ENCODE measurements at regions not wholly inside any gene's neighbourhood (a gene's known extent, or its start where the extent isn't known, plus 50 kb on each side); places are given as distances from the start of the nearest gene placed in this dataset.
"Not testable (repeated sequence)": the region's sequence is repeated elsewhere in the genome, so short reads cannot be mapped to it uniquely, and the experiment has no call there.

DNA sequence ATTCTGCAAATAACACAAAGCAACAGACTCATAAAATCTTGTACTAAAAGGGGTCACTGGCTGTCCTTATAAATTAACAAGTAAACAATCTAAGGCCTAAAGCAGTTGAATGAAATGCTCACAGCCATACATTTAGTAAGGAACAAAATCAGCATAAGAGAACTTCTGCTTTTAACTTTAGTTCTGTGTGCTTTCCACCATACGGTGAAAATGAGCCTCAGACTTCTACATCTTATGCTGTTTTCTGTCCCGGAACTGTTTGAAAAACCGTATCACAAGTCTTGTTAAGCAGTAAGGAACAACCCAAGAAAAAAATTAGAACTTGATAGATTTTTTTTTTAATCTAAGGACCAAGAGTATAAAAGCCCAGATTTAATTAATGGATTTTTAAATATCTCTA, 549.1 kb upstream of the MIR17HG start:
- no peak for DNase-seq

DNA sequence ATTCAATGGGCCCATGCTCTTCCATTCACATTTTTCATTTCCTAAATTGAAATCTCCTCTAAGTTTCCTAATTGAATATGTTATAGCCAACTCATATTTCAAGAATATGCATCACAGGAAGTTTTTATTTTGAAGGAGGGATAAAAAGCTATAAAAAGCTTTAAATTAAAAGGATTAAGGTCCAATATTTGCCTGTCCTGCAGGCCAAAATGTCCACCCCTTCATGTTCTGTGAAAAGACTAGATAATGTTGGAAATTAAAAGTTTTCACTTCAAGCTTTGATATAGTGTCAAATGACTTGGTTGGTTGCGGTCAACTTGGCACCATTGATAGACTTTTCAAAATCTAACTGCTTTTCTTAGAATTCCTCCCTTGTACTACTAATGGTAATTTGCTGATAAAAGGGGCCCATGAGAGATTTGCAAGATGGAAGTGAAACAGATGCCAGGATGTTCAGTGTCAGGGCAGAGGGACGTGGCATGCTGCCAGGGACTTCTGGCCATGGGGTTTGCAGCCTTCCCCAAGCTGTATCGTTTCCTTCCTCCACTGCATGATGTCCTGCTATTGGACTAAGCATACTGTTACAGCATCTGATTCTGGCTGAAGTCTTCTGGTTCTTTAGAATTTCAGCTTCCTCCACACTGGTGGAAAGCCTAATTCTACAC, 547.3 kb upstream of the MIR17HG start:
- no peak for DNase-seq

DNA sequence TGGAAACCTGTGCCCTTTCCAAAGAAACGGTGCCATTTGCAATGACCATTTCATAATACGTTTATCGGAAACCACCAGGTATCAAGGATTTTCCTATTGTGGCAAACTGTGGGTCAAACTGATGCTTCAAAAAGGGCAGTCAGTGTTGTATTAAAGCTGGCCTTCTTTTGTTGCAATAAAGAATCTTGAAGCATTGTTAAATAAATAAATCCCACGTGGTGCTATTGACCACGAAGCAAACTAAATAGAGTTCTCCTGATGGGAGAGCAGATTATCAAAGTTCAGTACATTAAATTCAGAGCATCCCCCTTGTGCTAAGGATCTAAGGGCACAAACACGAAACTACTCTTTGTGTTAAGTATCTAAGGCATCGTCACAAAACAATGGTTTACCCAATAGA, 545.9 kb upstream of the MIR17HG start:
- DNase-seq, result no peak

DNA sequence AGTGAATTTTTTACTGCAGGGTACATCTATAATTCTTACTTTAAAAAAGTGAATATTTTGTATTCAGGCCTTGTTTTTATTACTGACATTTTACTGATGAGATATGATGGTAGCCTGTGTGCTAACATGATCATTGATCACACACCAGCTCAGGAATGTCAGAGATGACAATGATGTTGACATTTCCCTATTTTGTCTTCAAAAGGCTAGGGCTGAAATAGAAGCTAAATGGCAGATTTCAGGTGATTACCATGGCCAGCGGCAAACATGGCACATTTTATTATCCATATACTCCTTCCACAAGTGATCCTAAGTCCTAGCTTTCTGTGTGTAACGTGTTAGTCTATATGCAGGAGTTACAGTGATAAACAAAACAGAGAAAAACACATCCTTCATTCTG, 544.3 kb upstream of the MIR17HG start:
- no peak for DNase-seq

DNA sequence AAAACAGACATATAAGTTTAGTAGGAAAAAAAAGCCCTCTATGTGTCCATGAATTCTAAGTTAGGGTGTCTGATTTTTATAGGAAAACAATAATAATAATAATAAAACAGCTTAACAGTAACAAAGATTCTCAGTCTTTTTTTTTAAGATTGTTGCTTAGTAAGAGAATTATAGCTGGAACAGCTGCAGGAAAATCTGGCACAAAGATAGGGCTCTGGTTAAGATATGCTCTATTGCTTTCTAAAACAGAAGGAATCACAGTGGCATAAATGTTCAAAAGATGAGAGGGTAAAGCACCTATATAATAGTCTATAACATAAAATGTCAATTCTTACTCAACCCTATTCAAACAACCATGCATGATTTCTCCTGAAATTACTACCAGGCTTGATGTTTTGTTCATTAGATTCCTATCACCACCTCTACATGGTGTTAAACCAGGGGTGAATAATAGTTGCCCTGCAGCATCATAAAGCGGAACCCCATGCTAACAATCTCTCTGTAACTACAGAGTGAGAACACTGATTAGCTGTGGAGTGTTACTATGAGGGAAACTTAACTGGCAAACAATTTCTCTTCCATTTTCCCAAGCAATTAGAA, 541.4 kb upstream of the MIR17HG start:
- no peak for DNase-seq

DNA sequence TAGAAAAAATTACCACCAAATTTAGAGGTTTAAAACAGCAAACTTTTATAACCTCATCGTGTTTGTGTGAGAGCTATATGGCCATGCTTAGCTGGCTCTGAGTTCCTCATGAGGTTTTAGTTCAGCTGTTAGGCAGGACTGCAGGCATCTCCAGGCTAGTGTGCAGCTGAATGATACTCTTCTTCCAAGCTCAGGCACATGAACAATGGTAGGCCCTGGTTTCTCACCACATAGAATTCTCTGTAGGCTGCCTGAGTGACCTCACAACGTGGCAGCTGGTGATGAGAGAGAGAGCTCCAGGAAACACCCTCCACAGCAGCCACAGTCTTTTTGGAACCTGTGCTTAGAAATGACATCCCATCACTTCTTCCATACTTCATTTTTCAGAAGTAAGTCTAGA, 540.6 kb upstream of the MIR17HG start:
- no peak for DNase-seq

DNA sequence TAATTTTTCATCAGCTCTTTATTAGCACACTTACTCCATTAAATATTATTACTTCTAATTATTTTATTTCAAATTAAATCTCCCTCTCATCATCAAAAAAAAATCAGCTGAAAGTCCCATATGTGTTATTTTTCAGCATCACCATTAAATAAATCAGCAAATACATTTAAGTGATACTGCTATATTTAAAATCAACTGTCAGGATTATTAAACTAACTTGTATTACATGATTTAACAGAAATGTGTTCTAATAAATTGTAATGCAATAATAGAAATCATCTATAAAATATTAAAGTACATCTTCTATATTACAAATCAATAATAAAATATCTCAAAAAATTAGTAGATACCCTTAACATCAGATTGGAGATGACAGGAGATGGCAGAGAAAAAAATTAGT, 538.6 kb upstream of the MIR17HG start:
- no peak for DNase-seq

DNA sequence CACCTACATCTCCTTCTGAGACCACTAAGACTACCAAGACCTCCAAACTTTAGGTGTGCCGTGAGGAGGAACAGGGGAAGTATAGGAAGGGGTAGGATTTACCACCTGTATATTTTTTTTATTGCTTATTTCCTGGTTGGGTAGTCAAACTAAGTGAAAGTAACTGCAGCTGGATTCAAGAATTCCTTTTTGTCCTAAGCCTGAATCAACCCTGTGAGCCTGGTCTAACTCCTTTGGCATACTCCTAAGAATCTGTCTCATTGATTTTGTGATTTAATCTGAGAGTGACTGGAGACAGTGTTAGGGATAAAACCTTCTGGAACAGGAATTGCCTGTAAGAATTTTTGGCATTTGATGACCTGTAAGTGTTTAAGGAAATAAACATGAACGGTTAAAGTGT, 523.5 kb upstream of the MIR17HG start:
- no peak for DNase-seq

DNA sequence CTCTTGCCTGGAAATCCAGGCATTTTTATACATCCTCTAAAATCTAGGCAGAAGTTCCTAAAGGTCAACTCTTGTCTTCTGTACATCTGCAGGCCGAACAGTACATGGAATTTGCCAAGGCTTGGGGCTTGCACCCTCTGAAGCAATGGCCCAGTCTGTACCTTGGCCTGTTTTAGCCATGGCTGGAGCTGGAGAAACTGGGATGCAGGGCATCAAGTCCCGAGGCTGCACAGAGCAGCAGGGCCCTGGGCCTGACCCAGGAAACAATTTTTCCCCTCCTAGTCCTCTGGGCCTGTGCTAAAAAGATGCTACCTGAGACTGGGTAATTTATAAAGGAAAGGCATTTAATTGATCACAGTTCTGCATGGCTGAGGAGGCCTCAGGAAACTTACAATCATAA, 520.8 kb upstream of the MIR17HG start:
- no peak for DNase-seq

DNA sequence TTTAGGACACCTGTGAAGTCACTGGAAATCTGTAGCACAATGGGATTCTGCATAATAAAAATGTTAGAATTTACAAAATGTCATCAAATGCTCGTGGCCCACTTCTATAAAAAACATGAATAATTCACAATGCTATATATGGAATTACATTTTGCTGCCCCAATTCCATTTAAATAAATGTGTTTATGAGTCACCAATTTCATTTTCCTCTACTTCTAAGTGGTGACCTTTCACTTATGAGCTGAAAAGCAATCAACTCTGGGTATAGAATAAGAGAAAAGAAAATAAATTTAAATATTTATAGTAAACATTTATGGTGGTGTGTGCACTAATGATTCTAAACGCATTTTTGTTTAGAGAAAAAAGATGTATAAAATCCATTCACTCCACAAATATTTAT, 516.7 kb upstream of the MIR17HG start:
- no peak for DNase-seq

DNA sequence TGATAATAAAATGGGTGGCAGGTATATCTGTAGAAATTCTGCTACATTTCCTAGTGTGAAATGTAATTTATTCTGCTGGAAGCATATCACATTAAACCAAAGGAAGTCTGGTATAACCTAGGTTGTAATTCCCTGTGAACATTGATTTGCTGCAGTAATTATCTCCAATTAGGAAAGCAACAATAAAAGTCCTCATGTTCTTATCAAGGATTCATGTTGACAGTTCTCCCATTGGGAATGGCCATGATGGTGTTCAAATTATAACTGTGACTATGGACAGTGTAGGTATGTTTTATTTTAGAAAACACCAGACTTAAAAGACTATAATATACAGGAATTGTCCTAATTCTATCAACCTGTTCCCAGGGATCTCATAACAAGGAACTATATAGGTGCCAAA, 513.5 kb upstream of the MIR17HG start:
- DNase-seq, result no peak

DNA sequence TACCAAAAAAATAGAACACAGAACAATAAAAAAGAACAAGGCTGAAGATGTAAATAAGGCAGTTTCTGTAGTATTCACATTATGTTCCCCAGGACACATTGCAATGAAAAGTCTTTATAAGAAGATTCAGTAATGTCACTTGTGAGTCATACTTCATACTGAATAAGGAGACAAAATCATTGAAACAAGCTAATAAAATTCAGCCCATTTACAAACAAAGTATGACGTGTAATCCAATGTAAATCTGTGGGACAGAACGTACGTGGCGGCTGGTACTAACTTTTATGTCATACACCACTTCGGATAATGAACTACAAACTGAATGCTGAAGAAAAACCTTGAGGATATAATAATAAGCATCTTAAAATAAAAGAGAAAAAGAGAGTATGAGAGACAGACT, 512.8 kb upstream of the MIR17HG start:
- DNase-seq, result no peak

DNA sequence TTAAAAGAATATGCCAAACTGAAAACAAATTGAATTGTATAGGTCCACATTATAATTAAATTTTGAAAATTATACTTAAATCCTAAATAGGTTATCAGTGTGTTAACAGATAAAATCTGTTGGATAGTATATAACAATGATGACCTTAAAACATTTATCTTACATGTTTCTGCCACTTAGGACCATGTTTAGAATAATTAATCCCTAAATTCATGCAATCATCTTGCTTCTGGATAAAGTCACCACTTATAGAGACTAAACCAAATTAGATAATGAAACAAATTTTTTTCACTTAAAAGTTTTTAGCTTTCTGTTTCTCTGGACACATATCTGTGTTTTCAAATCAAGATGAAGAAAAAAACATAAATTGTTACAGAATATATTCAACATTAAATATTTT, 511.7 kb upstream of the MIR17HG start:
- no peak for DNase-seq

DNA sequence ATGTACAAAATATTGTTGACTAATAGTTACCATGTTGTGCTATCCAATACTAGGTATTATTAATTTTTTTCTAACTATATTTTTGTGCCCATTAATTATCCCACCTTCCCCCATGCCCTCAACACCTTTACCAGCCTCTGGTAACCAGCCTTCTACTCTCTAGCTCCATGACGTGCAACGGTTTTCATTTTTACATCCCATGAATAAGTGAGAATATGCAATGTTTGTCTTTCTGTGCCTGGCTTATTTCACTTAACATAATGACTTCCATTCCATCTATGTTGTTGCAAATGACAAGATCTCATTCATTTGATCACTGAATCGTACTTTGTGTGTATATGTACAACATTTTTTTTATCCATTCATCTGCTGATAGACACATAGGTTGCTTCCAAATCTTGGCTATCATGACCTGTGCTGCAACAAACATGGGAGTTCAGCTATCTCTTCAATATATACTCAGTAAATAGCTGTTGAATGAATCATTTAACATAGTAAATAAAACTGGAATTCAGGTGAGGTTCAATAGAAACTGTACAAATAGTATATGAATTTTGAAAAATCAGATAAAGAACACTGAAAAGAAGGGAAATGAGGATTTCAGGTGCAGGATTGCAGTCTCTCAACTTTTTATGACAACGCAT, 509.0 kb upstream of the MIR17HG start:
- no peak for DNase-seq

DNA sequence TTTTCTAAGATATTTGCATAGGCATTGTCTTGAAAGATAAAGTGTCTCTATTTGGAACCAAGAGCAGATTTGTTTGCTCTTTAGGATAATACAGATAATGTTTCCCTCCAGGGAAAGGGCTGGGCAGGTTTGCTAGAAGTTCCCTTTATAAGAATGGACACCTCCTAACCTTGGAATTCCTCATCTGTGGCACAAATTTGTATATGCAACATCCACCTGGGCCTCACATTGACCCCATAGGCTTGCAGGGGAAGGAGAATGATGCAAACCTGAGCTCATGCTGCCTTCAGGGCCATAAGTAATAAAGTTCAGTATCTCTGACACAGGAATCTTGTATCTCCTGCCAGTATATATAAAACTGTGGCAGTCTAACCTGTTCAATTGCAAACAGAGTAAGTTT, 508.4 kb upstream of the MIR17HG start:
- no peak for DNase-seq

DNA sequence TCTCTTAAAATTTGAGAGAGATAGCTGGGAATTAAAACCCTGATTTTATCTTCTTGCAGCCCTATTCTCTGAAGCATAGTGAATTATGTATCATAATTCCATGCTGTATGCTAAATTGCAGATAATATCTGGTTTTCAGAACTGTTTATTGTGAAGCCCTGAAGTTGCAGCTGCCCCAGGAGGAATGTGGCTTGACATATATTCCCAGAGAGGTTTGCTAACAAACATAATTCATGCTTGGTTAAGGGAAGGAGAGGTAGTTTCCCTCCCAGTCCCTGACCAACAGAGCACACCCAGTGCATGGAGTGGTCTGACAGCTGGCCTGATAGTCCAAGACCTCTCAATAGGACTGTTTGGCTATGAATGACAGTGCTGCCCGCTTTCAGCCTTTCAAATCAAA, 500.6 kb upstream of the MIR17HG start:
- no peak for DNase-seq

DNA sequence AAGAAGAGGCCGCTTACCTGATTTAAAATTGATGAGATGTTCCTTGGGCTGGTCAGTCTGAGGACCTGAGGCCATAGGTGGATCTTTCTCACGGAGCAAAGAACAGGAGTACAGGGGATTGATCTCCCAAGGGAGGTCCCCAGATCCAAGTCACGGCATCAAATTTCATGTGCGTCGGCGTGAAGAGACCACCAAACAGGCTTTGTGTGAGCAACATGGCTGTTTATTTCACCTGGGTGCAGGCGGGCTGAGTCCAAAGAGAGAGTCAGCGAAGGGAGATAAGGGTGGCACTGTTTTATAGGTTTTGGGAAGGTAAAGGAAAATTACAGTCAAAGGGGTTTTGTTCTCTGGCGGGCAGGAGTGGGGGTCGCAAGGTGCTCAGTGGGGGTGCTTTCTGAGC, 493.8 kb upstream of the MIR17HG start:
- DNase-seq, result not testable (repeated sequence)

DNA sequence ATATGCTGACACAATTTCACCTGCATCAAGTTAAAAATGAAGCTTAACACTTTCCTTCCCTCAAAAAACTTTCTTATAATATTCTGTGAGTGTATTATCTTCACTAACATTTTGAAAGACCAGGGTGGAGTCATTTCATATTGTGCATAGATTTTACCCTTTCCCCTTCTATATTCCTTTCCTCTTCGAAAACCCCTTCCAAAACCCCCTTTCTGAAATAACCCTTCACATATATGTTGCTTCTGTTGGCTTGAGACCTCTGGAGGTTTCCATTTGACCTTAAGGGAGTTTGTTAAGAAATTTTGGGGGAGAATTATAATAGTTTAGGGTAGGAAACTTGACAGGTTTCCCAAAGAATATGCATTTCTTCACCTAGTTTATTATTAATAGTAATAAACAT, 489.6 kb upstream of the MIR17HG start:
- no peak for DNase-seq

DNA sequence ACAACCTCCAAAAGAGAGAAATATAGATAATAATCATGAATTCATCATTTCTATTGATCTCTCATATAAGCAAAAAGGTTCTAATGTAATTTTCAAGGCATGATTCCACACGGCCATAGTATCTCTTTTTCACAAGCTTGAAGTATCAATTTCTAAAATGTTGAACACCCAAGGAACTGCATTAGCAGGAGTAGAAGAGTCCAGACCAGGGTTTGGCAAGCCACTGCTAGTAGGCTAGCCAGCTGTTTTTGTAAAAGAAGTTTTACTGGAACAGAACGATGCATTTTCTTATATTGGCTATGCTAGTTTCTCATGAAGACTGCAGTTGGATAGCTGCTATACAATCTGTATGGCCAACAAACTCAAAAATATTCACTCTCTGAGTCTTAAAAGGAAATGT, 481.5 kb upstream of the MIR17HG start:
- DNase-seq, result no peak

DNA sequence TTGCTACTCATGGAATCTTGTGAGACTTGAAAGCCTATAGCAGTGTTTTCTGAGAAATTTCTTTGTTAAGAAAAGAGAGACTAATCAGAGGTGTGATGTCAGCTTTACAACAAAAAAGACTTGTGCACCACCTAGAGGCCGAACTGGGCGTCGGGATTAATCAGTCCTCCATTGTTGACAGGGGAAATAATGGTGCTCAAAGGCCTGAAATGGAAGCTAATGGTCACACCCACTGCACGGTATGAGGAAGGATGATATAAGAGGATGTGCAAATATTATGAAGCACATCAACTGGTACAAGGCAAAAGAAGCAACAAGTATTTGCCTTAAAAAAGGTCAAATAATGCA, 480.2 kb upstream of the MIR17HG start:
- DNase-seq, result peak; percentile 73

DNA sequence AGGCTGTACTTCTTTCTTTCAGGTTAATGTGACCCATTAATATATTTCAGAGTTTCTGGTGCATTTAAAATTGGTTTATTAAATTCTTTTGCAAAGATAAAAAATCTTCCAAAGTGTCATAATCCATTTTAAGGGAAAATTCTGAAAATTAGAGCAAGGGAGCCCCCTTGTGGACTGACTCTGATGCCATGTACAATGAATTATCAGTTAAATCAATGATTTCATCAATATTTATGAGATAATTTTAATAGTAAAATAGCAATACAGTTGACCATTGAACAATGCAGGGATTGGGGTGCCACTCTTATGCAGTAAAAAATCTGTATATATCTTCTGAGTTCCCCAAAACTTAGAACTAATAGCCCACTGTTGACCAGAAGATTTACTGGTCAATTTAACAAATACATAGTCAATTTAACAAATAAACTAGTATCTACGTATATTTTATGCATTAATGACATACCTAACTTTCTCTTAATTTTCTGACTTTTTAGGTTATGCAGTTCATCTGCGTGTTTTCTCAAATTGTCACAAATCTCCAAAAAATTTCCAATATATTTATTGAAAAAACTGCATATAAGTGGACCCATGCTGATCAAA, 479.1 kb upstream of the MIR17HG start:
- DNase-seq, result peak; percentile 19

DNA sequence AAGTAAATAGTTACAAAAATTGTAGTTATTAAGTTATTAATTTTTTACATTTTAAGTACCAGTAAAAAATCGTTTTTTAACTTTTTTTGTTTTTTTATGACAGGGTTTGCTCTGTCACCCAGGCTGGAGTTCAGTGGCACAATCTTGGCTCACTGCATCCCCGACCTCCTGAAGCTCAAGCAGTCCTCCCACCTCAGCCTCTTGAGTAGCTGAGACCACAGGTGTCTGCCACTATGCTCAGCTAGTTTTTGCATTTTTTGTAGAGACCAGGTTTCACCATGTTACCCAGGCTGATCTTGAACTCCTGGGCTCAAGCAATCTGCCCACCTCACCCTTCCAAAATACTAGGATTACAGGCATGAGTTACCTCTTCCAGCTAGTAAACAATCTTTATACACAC, 477.9 kb upstream of the MIR17HG start:
- no peak for DNase-seq

DNA sequence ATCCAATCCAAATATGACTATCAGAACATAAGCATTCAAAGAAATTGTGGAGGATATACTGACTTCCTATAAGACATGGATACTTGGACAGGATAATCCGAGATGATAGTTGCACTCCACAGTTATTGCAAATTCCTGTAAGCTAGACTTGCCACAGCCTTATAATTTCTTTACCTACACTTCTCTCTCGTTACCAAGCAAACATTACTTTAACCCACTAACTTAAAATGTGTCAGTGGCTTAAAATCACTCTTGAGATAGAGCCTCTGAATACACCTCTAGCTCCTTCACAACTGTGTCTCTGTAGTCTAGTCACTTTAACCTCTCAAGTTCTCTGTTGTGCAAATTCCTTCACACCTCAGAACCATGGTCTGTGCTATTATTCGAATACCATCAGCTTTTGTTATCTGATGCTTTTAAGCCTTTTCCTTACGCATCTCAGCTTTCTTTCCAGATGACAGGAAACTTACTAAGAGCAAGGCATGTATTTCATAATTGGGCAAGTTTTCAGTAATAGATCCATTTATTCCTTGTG, 474.9 kb upstream of the MIR17HG start:
- no peak for DNase-seq

DNA sequence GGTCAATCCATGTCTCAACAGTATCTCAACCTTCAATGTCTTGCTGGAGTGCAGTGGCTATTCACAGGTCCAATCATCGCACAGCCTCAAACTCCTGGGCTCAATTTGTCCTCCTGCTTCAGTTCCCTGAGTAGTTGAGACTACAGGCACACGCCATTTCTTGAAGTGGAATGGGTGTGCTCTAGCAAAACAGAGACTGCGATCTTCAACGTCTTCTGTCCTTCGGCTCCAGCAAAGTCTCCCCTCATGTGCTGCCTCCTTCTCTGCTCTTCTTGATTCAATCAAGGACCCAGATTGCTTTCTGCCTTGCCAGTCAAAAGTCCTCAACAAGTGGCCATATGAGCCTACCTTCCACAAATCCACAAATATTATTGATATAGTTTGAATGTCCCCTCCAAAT, 466.7 kb upstream of the MIR17HG start:
- no peak for DNase-seq

Data from NCI-H1417 treated with DMSO at 0.1 percent for 48 hours (cell line).